Chondrocyte (in vitro differentiated cells): ENCODE measurements at regions not wholly inside any gene's neighbourhood (a gene's known extent, or its start where the extent isn't known, plus 50 kb on each side); places are given as distances from the start of the nearest gene placed in this dataset.

Experiments used
- DNase-seq: peaks from one replicate; pipeline ENCODE4 v3.0.0; 2021; ENCODE audit warnings: mixed read lengths, low spot score
- H3K27ac Mint-ChIP-seq: one replicate; pipeline ENCODE4 v1.8.0; 2021; ENCODE audit warnings: mild to moderate bottlenecking, moderate library complexity, mixed read lengths; ENCODE audit not compliant: unreplicated experiment
- H3K27me3 Mint-ChIP-seq: 2 replicates; pipeline ENCODE4 v1.8.0; 2021; ENCODE audit warnings: low read depth, mixed read lengths
- H3K36me3 Mint-ChIP-seq: 2 replicates; pipeline ENCODE4 v1.8.0; 2021; ENCODE audit warnings: low read depth, mixed read lengths
- H3K4me1 Mint-ChIP-seq: 2 replicates; pipeline ENCODE4 v1.8.0; 2021; ENCODE audit warnings: low read depth, mild to moderate bottlenecking, mixed read lengths
- H3K4me3 Mint-ChIP-seq: one replicate; pipeline ENCODE4 v1.8.0; 2021; ENCODE audit warnings: mild to moderate bottlenecking, moderate library complexity, mixed read lengths; ENCODE audit not compliant: unreplicated experiment
- H3K9me3 Mint-ChIP-seq: 2 replicates; pipeline ENCODE4 v1.8.0; 2021; ENCODE audit warnings: low read depth, mixed read lengths
- TF ChIP-seq, protein P1 (sequence below): fragments of 200-600 bp; sonication (generic); IDR thresholded peaks from 2 replicates; pipeline ENCODE4 v1.5.0; 2021; ENCODE audit warnings: antibody characterized with exemption, mild to moderate bottlenecking, moderate library complexity

GRCh38 chr2:221283896-221284545, 288.1 kb downstream of the EPHA4 start:
- no peak overlapping the region for H3K27ac Mint-ChIP-seq
- TF ChIP-seq, protein P1, sequence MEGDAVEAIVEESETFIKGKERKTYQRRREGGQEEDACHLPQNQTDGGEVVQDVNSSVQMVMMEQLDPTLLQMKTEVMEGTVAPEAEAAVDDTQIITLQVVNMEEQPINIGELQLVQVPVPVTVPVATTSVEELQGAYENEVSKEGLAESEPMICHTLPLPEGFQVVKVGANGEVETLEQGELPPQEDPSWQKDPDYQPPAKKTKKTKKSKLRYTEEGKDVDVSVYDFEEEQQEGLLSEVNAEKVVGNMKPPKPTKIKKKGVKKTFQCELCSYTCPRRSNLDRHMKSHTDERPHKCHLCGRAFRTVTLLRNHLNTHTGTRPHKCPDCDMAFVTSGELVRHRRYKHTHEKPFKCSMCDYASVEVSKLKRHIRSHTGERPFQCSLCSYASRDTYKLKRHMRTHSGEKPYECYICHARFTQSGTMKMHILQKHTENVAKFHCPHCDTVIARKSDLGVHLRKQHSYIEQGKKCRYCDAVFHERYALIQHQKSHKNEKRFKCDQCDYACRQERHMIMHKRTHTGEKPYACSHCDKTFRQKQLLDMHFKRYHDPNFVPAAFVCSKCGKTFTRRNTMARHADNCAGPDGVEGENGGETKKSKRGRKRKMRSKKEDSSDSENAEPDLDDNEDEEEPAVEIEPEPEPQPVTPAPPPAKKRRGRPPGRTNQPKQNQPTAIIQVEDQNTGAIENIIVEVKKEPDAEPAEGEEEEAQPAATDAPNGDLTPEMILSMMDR = no peak
- H3K9me3 Mint-ChIP-seq = no peaks in the 10 kb centered on the region
- no peaks in the 10 kb centered on the region for H3K27me3 Mint-ChIP-seq
- no peaks in the 10 kb centered on the region for H3K36me3 Mint-ChIP-seq
- no peak for DNase-seq
- H3K4me1 Mint-ChIP-seq = peaks cover 21% of the 10 kb centered on the region
- H3K4me3 Mint-ChIP-seq = no peak overlapping the region

GRCh38 chr2:221285148-221285547, 287.0 kb downstream of the EPHA4 start:
- no peaks in the 10 kb centered on the region for H3K27me3 Mint-ChIP-seq
- H3K27ac Mint-ChIP-seq = peak overlapping the region; percentile 15
- no peak overlapping the region for H3K4me3 Mint-ChIP-seq
- no peaks in the 10 kb centered on the region for H3K36me3 Mint-ChIP-seq
- H3K4me1 Mint-ChIP-seq = peaks cover 21% of the 10 kb centered on the region
- no peaks in the 10 kb centered on the region for H3K9me3 Mint-ChIP-seq
- DNase-seq = no peak
- TF ChIP-seq, protein P1 = no peak

GRCh38 chr2:221286406-221286805, 285.7 kb downstream of the EPHA4 start:
- TF ChIP-seq, protein P1 = no peak
- H3K27me3 Mint-ChIP-seq = no peaks in the 10 kb centered on the region
- no peak for DNase-seq
- peaks cover 21% of the 10 kb centered on the region for H3K4me1 Mint-ChIP-seq
- no peaks in the 10 kb centered on the region for H3K9me3 Mint-ChIP-seq
- H3K36me3 Mint-ChIP-seq = no peaks in the 10 kb centered on the region
- no peak overlapping the region for H3K4me3 Mint-ChIP-seq
- H3K27ac Mint-ChIP-seq = no peak overlapping the region

GRCh38 chr2:221289389-221289788, 282.7 kb downstream of the EPHA4 start:
- Mint-ChIP-seq H3K36me3 (no peaks in the 10 kb centered on the region), H3K9me3 (no peaks in the 10 kb centered on the region), H3K27ac (no peak overlapping the region), H3K27me3 (no peaks in the 10 kb centered on the region), H3K4me1 (peaks cover 13% of the 10 kb centered on the region), H3K4me3 (no peak overlapping the region)
- TF ChIP-seq, protein P1 = no peak
- no peak for DNase-seq

DNA sequence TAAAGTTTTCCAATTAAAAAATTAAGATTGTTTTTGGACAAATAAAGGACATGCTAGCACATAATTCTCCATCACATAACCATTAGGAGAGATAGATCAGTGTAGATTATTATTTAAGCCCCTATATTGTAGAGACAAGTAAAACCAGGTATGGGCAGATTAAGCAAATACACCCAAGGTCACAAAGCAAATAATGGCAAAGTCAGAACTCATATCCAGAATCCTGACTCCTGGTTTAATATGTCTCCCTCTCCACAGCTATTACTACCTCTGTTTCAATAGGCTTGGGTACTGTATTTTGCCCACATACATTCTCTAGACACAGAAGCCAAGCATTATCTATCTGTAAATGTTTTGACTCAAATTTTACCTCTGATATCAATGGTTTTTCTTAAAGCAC, 282.3 kb downstream of the EPHA4 start:
- no peaks in the 10 kb centered on the region for H3K9me3 Mint-ChIP-seq
- H3K27me3 Mint-ChIP-seq = no peaks in the 10 kb centered on the region
- no peak overlapping the region for H3K27ac Mint-ChIP-seq
- peaks cover 10% of the 10 kb centered on the region for H3K4me1 Mint-ChIP-seq
- TF ChIP-seq, protein P1 = no peak
- no peak overlapping the region for H3K4me3 Mint-ChIP-seq
- DNase-seq = no peak
- H3K36me3 Mint-ChIP-seq = no peaks in the 10 kb centered on the region
